Keratinocyte (primary cell): ENCODE measurements at regions not wholly inside any gene's neighbourhood (a gene's known extent, or its start where the extent isn't known, plus 50 kb on each side); places are given as distances from the start of the nearest gene placed in this dataset.

Experiments
- DNase-seq: peaks from one replicate; pipeline ENCODE4 v3.0.0-alpha.2; 2011; ENCODE audit warnings: low read depth, missing footprints, low spot score
- FAIRE-seq: peaks from 2 replicates; lab custom pipeline; 2011; peaks lifted over from hg19 to GRCh38; lab: Jason Lieb, UNC
- H2AFZ ChIP-seq: 2 replicates; pipeline ENCODE4 v1.6.0; 2012; ENCODE audit warnings: low read length, control low read depth, inconsistent platforms; ENCODE audit not compliant: control insufficient read depth
- H3K27ac ChIP-seq: 2 replicates; pipeline ENCODE4 v1.5.1; 2011; ENCODE audit warnings: low read length; ENCODE audit not compliant: control insufficient read depth, insufficient read depth
- H3K27me3 ChIP-seq: 3 replicates; pipeline ENCODE4 v1.6.0; 2011; ENCODE audit warnings: low read length; ENCODE audit not compliant: control insufficient read depth, insufficient read depth; ENCODE audit errors: extremely low read depth
- H3K36me3 ChIP-seq, 2 experiments: 2 replicates in 1 of 2; 3 replicates in 1 of 2; pipeline ENCODE4 v1.5.1; 2011; ENCODE audit warnings: low read length in 2 of 2, mild to moderate bottlenecking in 1 of 2; ENCODE audit not compliant: control insufficient read depth in 2 of 2, insufficient read depth in 2 of 2; ENCODE audit errors: extremely low read depth in 1 of 2
- H3K4me1 ChIP-seq: 3 replicates; pipeline ENCODE4 v1.5.1; 2011; ENCODE audit warnings: low read length; ENCODE audit not compliant: control insufficient read depth, insufficient read depth; ENCODE audit errors: extremely low read depth
- H3K4me2 ChIP-seq: 3 replicates; pipeline ENCODE4 v1.6.0; 2011; ENCODE audit warnings: low read depth, low read length; ENCODE audit not compliant: control insufficient read depth, insufficient read depth; ENCODE audit errors: extremely low read depth
- H3K4me3 ChIP-seq, 3 experiments: fragments of 200-600 bp in 1 of 3; sonication (generic) in 1 of 3; 2 replicates in 2 of 3; 3 replicates in 1 of 3; pipeline ENCODE4 v1.5.1; 2011 to 2016; ENCODE audit warnings: low read length in 3 of 3, mild to moderate bottlenecking in 3 of 3, control low read depth in 2 of 3, inconsistent platforms in 1 of 3, low read depth in 1 of 3, mixed read lengths in 1 of 3, mixed run types in 1 of 3, moderate library complexity in 1 of 3; ENCODE audit not compliant: control insufficient read depth in 2 of 3, insufficient read depth in 2 of 3; ENCODE audit errors: extremely low read depth in 1 of 3
- H3K79me2 ChIP-seq: 2 replicates; pipeline ENCODE4 v1.6.0; 2012; ENCODE audit warnings: low read length; ENCODE audit not compliant: control insufficient read depth, insufficient read depth
- H3K9ac ChIP-seq: 3 replicates; pipeline ENCODE4 v1.6.0; 2011; ENCODE audit warnings: low read length; ENCODE audit not compliant: control insufficient read depth, insufficient read depth; ENCODE audit errors: extremely low read depth
- H3K9me1 ChIP-seq: 3 replicates; pipeline ENCODE4 v1.6.0; 2011; ENCODE audit warnings: low read length; ENCODE audit not compliant: control insufficient read depth, insufficient read depth; ENCODE audit errors: extremely low read depth
- H3K9me3 ChIP-seq: 2 replicates; pipeline ENCODE4 v1.5.1; 2012; ENCODE audit warnings: low read depth, low read length; ENCODE audit not compliant: control insufficient read depth
- H4K20me1 ChIP-seq: 3 replicates; pipeline ENCODE4 v1.6.0; 2011; ENCODE audit warnings: low read length; ENCODE audit not compliant: control insufficient read depth, insufficient read depth; ENCODE audit errors: extremely low read depth
- EZH2 ChIP-seq: IDR thresholded peaks from one replicate; pipeline ENCODE4 v1.6.1; 2012; ENCODE audit warnings: inconsistent platforms, mild to moderate bottlenecking, low read length, moderate library complexity
- dilution Hi-C: fragments of 300-500 bp; cut with MboI; formaldehyde crosslinking; loops from one replicate; pipeline ENCODE4 v1.7.0; 2020; ENCODE audit warnings: low sequenced_read_pairs; ENCODE audit not compliant: extremely low pct_ligation_motif_present
- TF ChIP-seq, protein P1 (sequence below), 3 experiments: IDR thresholded peaks in 1 of 3; conservative IDR thresholded peaks in 1 of 3; optimal IDR thresholded peaks in 1 of 3; 2 replicates in 2 of 3; 3 replicates in 1 of 3; pipeline versions ENCODE3 to v1.5.1; 2011; ENCODE audit warnings: low read length in 3 of 3, mild to moderate bottlenecking in 3 of 3, moderate library complexity in 2 of 3, control low read depth in 1 of 3, inconsistent platforms in 1 of 3; ENCODE audit not compliant: insufficient read depth in 2 of 3; ENCODE audit errors: extremely low read depth in 1 of 3

DNA sequence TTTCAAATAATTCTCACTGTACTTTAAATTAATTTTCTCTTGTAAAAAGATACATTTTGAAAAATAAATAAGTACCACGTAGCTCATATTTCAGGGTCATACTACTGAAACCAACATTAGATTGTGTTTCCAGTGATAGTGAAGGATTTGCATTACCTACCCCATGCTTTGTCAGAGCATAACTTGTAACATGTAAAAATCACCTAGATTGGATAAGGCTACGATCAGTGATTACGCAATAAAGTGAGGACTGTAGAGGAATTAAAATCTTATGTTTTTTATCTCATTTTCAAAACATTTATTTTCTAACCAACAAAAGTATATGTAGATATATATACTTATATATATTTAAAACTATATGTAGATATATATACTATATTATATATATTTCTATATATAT is 89.4 kb upstream of the VRK2 start:
- H2AFZ ChIP-seq, result no peak overlapping the region
- H3K4me1 ChIP-seq, result no peaks in the 10 kb centered on the region
- dilution Hi-C loops, result no loop called here
- H4K20me1 ChIP-seq, result no peaks in the 10 kb centered on the region
- no peaks in the 10 kb centered on the region for H3K9me3 ChIP-seq
- H3K27ac ChIP-seq, result no peak overlapping the region
- no peak overlapping the region for H3K9ac ChIP-seq
- FAIRE-seq (no peak), DNase-seq (no peak)
- no peak overlapping the region for H3K4me3 ChIP-seq
- H3K9me1 ChIP-seq, result no peaks in the 10 kb centered on the region
- TF ChIP-seq, protein P1, sequence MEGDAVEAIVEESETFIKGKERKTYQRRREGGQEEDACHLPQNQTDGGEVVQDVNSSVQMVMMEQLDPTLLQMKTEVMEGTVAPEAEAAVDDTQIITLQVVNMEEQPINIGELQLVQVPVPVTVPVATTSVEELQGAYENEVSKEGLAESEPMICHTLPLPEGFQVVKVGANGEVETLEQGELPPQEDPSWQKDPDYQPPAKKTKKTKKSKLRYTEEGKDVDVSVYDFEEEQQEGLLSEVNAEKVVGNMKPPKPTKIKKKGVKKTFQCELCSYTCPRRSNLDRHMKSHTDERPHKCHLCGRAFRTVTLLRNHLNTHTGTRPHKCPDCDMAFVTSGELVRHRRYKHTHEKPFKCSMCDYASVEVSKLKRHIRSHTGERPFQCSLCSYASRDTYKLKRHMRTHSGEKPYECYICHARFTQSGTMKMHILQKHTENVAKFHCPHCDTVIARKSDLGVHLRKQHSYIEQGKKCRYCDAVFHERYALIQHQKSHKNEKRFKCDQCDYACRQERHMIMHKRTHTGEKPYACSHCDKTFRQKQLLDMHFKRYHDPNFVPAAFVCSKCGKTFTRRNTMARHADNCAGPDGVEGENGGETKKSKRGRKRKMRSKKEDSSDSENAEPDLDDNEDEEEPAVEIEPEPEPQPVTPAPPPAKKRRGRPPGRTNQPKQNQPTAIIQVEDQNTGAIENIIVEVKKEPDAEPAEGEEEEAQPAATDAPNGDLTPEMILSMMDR (optimal IDR thresholded peaks at IDR 0.05 in 1 of 3, IDR thresholded peaks at IDR 0.05 in 1 of 3, conservative IDR thresholded peaks at IDR 0.05 in 1 of 3; ENCODE audit: extremely low read depth in 1 of 3, insufficient read depth in 2 of 3, low read length in 3 of 3), result no peak
- no peak for TF ChIP-seq EZH2
- no peak overlapping the region for H3K4me2 ChIP-seq
- no peaks in the 10 kb centered on the region for H3K36me3 ChIP-seq
- H3K79me2 ChIP-seq, result no peaks in the 10 kb centered on the region
- H3K27me3 ChIP-seq, result no peaks in the 10 kb centered on the region

DNA sequence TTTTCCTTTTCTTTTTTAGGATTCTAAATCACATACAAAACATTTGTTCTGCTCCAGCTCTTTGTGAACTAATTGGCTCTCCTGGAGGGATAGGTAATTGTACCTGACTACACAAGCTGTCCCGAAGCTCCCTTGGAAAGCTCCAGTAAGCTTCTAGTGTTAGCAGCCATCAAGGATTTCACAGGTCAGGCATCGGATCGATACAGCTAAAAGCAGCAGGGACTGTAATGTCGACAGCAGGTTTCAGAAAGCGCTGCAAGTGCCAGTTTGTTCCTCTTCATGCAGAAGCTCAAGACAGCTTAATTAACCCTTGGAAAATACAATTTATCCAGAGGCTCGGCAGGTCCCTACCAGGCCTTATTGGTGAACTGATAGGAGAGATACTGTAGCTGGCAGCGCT is 87.2 kb upstream of the VRK2 start:
- no peak overlapping the region for H3K9ac ChIP-seq
- no peaks in the 10 kb centered on the region for H3K9me1 ChIP-seq
- no peak overlapping the region for H3K4me3 ChIP-seq
- H4K20me1 ChIP-seq, result no peaks in the 10 kb centered on the region
- no peak for FAIRE-seq
- dilution Hi-C loops, result no loop called here
- H3K27ac ChIP-seq, result no peak overlapping the region
- no peaks in the 10 kb centered on the region for H3K79me2 ChIP-seq
- TF ChIP-seq, protein P1 (optimal IDR thresholded peaks at IDR 0.05 in 1 of 3, IDR thresholded peaks at IDR 0.05 in 1 of 3, conservative IDR thresholded peaks at IDR 0.05 in 1 of 3; ENCODE audit: extremely low read depth in 1 of 3, insufficient read depth in 2 of 3, low read length in 3 of 3), result no peak
- TF ChIP-seq EZH2, result no peak
- no peak for DNase-seq
- no peaks in the 10 kb centered on the region for H3K4me1 ChIP-seq
- no peaks in the 10 kb centered on the region for H3K36me3 ChIP-seq
- no peak overlapping the region for H2AFZ ChIP-seq
- H3K27me3 ChIP-seq, result no peaks in the 10 kb centered on the region
- no peak overlapping the region for H3K4me2 ChIP-seq
- no peaks in the 10 kb centered on the region for H3K9me3 ChIP-seq
